ENCODE measurements at regions not wholly inside any gene's neighbourhood (a gene's known extent, or its start where the extent isn't known, plus 50 kb on each side); places are given as distances from the start of the nearest gene placed in this dataset.
A peak's percentile ranks its signal among the peaks of the same experiment; 100 is the strongest.

- Histone ChIP-seq H2BK120ac (replicated peaks; ENCODE audit: low read depth, low read length) (no peak overlapping the region), H3K56ac (replicated peaks; ENCODE audit: insufficient read length, low read depth, low read length) (no peak overlapping the region), H3K9me3 (ENCODE audit: insufficient read depth in 2 of 2, low read depth in 1 of 2, low read length in 1 of 2) (no peaks in the 10 kb centered on the region), H2BK15ac (ENCODE audit: low read length) (no peak overlapping the region), H2BK12ac (ENCODE audit: low read depth, low read length) (no peak overlapping the region), H4K5ac (ENCODE audit: insufficient read length, low read depth, low read length) (no peak overlapping the region), H3K18ac (ENCODE audit: extremely low read depth, low read length) (no peak overlapping the region), H3K4me3 (ENCODE audit: extremely low read depth in 1 of 4, insufficient read depth in 2 of 4, low read depth in 3 of 4, low read length in 4 of 4) (no peak overlapping the region), H3K79me1 (ENCODE audit: low read depth, low read length) (no peaks in the 10 kb centered on the region), H3K4me2 (ENCODE audit: insufficient read depth in 1 of 2, low read depth in 2 of 2, low read length in 2 of 2) (no peak overlapping the region), H3K23ac (ENCODE audit: insufficient read length) (no peak overlapping the region), H3K27me3 (replicated peaks in 1 of 4; ENCODE audit: control insufficient read depth in 3 of 4, extremely low read depth in 1 of 4, insufficient read depth in 3 of 4, low read length in 3 of 4) (no peaks in the 10 kb centered on the region), H4K91ac (replicated peaks; ENCODE audit: insufficient read length, low read length) (no peak overlapping the region), H3K4ac (replicated peaks; ENCODE audit: insufficient read length, low read depth, low read length) (no peak overlapping the region), H4K20me1 (replicated peaks in 1 of 2; ENCODE audit: control insufficient read depth in 1 of 2, insufficient read depth in 2 of 2, low read length in 2 of 2) (no peaks in the 10 kb centered on the region), H3K36me3 (ENCODE audit: control insufficient read depth in 2 of 4, insufficient read depth in 4 of 4, low read length in 3 of 4) (no peaks in the 10 kb centered on the region), H3K14ac (ENCODE audit: insufficient read length) (no peak overlapping the region), H3K4me1 (replicated peaks in 1 of 4; ENCODE audit: control insufficient read depth in 3 of 4, insufficient read depth in 4 of 4, low read length in 3 of 4) (no peaks in the 10 kb centered on the region), H2BK20ac (ENCODE audit: low read length) (no peak overlapping the region), H2BK5ac (ENCODE audit: low read depth, low read length) (no peak overlapping the region), H2AFZ (ENCODE audit: low read length) (no peak overlapping the region), H3K27ac (ENCODE audit: low read depth, low read length) (no peak overlapping the region), H4K8ac (ENCODE audit: extremely low read depth, insufficient read depth, low read length) (no peak overlapping the region), H3K9ac (replicated peaks in 1 of 4; ENCODE audit: extremely low read depth in 1 of 4, low read depth in 3 of 4, low read length in 3 of 4) (no peak overlapping the region), H3K23me2 (ENCODE audit: low read depth, low read length) (no peaks in the 10 kb centered on the region), H2AK5ac (ENCODE audit: low read depth, low read length) (0 out of 2 replicates have a peak overlapping the region, but pooled peaks have one; percentile 24), H3K79me2 (ENCODE audit: control insufficient read depth in 1 of 2, insufficient read depth in 2 of 2, low read length in 2 of 2) (no peaks in the 10 kb centered on the region)
- no peak for TF ChIP-seq SIX5 (IDR thresholded peaks at IDR 0.05; ENCODE audit: low read depth, low read length)
- no peak for TF ChIP-seq ASH2L (IDR thresholded peaks at IDR 0.05; ENCODE audit: low read length)
- TF ChIP-seq YY1 (IDR thresholded peaks at IDR 0.05; ENCODE audit: low read depth, low read length) = no peak
- TF ChIP-seq SP1 (IDR thresholded peaks at IDR 0.05; ENCODE audit: low read depth, low read length) = no peak
- TF ChIP-seq RAD21 (IDR thresholded peaks at IDR 0.05 in 1 of 2, conservative IDR thresholded peaks at IDR 0.05 in 1 of 2; ENCODE audit: low read depth in 2 of 2, low read length in 2 of 2) = no peak
- no peak for TF ChIP-seq TAF7 (optimal IDR thresholded peaks at IDR 0.05; ENCODE audit: borderline replicate concordance, low read depth, low read length)
- no peak for TF ChIP-seq HDAC2 (IDR thresholded peaks at IDR 0.05; ENCODE audit: borderline replicate concordance in 1 of 2, low read depth in 2 of 2, low read length in 2 of 2)
- no peak for TF ChIP-seq CHD2 (IDR thresholded peaks at IDR 0.05; ENCODE audit: low read length)
- TF ChIP-seq, protein P1, sequence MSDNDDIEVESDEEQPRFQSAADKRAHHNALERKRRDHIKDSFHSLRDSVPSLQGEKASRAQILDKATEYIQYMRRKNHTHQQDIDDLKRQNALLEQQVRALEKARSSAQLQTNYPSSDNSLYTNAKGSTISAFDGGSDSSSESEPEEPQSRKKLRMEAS (IDR thresholded peaks at IDR 0.05) = no peak
- DNase-seq (ENCODE audit: low read depth in 1 of 2, low spot score in 2 of 2) = no peak
- no peak for FAIRE-seq
- CTCF ChIA-PET (ENCODE audit: partially characterized antibody) = no interaction called here
- WGBS, 2 experiments (ENCODE audit: extremely low coverage in 1 of 2, insufficient coverage in 1 of 2, insufficient read length in 1 of 2, insufficient replicate concordance in 2 of 2, low coverage in 1 of 2, low lambda C conversion rate in 2 of 2, missing lambda C conversion rate in 1 of 2) = 79% methylated on average over 10 of the region's 10 CpGs; no CpG with 5 or more reads in 1 of the 2 experiments
- POLR2A ChIA-PET (ENCODE audit: partially characterized antibody) = no interaction called here
Observed at GRCh38 chr16:8107296-8107695, 483.0 kb downstream of the TMEM114 start.
